K562 (cell line): ENCODE measurements at regions not wholly inside any gene's neighbourhood (a gene's known extent, or its start where the extent isn't known, plus 50 kb on each side); places are given as distances from the start of the nearest gene placed in this dataset.

Experiments used
- ATAC-seq: fragments of 200-7000 bp; cut with Tn5 transposase; 3 replicates; pipeline ENCODE4 v1.9.1; 2020; ENCODE audit warnings: moderate library complexity
- BruUV-seq: library from RNA; stranded (reverse); fragments of 400-500 nt; replicated peaks from 2 replicates; lab custom pipeline; 2021; lab: Mats Ljungman, UMichigan
- CTCF ChIA-PET: fragments of 300-600 bp; formaldehyde crosslinking; extraction: SDS; loops from one replicate; lab custom pipeline; 2021; ENCODE audit warnings: low intra/inter-chr PET ratio; lab: Yijun Ruan, JAX
- POLR2A ChIA-PET: fragments of 300-600, 350-650 bp; sonication (Branson Sonifier 250); formaldehyde crosslinking; extraction: SDS; loops from one replicate; lab custom pipeline; 2021; ENCODE audit warnings: antibody characterized with exemption, inconsistent platforms; lab: Yijun Ruan, JAX
- DNase-seq, 4 experiments: peaks; one replicate each; pipeline versions ENCODE4 v3.0.0 to v3.0.0-alpha.2; 2011 to 2018; ENCODE audit warnings: low spot score in 3 of 4, mixed read lengths in 3 of 4; ENCODE audit errors: extremely low read depth in 1 of 4
- FAIRE-seq: peaks from 2 replicates; lab custom pipeline; 2011; peaks lifted over from hg19 to GRCh38; lab: Jason Lieb, UNC
- H2AFZ ChIP-seq: 2 replicates; pipeline ENCODE4 v1.6.0; 2011; ENCODE audit warnings: low read depth, low read length, control low read depth, inconsistent platforms
- H3K27ac ChIP-seq: fragments of 200-600 bp; 3 replicates; pipeline ENCODE4 v1.8.0; 2011; ENCODE audit warnings: low read depth, mild to moderate bottlenecking, control low read depth, inconsistent platforms, low read length, moderate library complexity, mixed read lengths; ENCODE audit errors: extremely low read depth
- H3K27me3 ChIP-seq, 2 experiments: fragments of 300-600 bp in 1 of 2; 2 replicates in 1 of 2; 3 replicates in 1 of 2; pipeline versions ENCODE4 v1.6.0 to v1.8.0; 2011; ENCODE audit warnings: inconsistent platforms in 2 of 2, low read length in 2 of 2, mild to moderate bottlenecking in 1 of 2, mixed read lengths in 1 of 2, moderate library complexity in 1 of 2; ENCODE audit not compliant: control insufficient read depth in 2 of 2, insufficient read depth in 2 of 2
- H3K36me3 ChIP-seq: fragments of 300-600 bp; 3 replicates; pipeline ENCODE4 v1.8.0; 2011; ENCODE audit warnings: mild to moderate bottlenecking, low read length, inconsistent platforms; ENCODE audit not compliant: control insufficient read depth, insufficient read depth
- H3K4me1 ChIP-seq, 2 experiments: fragments of 200-600 bp in 1 of 2; replicated peaks in 1 of 2; 2 replicates in 1 of 2; 3 replicates in 1 of 2; pipeline versions ENCODE4 v1.5.1 to v1.8.0; 2011; ENCODE audit warnings: inconsistent platforms in 2 of 2, low read length in 2 of 2, mild to moderate bottlenecking in 1 of 2, mixed read lengths in 1 of 2, moderate library complexity in 1 of 2; ENCODE audit not compliant: control insufficient read depth in 2 of 2, insufficient read depth in 2 of 2
- H3K4me2 ChIP-seq: 2 replicates; pipeline ENCODE4 v1.6.1; 2011; ENCODE audit warnings: low read length, control low read depth, inconsistent platforms, mixed read lengths; ENCODE audit not compliant: insufficient read depth
- H3K4me3 ChIP-seq: fragments of 200-600 bp; sonication (generic), shearing (Covaris generic); 2 replicates; pipeline ENCODE4 v1.5.1; 2016; ENCODE audit warnings: control low read depth, inconsistent platforms
- H3K79me2 ChIP-seq: fragments of 200-600 bp; 3 replicates; pipeline ENCODE4 v1.8.0; 2011; ENCODE audit warnings: low read length, inconsistent platforms; ENCODE audit not compliant: control insufficient read depth, insufficient read depth
- H3K9ac ChIP-seq, 2 experiments: 2 replicates each; pipeline versions ENCODE4 v1.6.0 to v1.6.1; 2011; ENCODE audit warnings: low read depth in 2 of 2, low read length in 2 of 2, control low read depth in 1 of 2, inconsistent platforms in 1 of 2, mild to moderate bottlenecking in 1 of 2, mixed read lengths in 1 of 2; ENCODE audit not compliant: insufficient read depth in 1 of 2
- H3K9me1 ChIP-seq: one replicate; pipeline ENCODE4 v1.6.0; 2011; ENCODE audit warnings: inconsistent platforms, mild to moderate bottlenecking, low read length, moderate library complexity; ENCODE audit not compliant: control insufficient read depth, insufficient read depth
- H3K9me3 ChIP-seq: replicated peaks from 2 replicates; pipeline ENCODE4 v1.5.1; 2011; ENCODE audit warnings: low read depth, low read length, inconsistent platforms; ENCODE audit not compliant: control insufficient read depth, insufficient read depth
- H4K20me1 ChIP-seq: replicated peaks from 2 replicates; pipeline ENCODE4 v1.6.1; 2011; ENCODE audit warnings: low read length, inconsistent platforms, mixed read lengths; ENCODE audit not compliant: control insufficient read depth, insufficient read depth
- CREB1 ChIP-seq, 2 experiments: sonication (generic) in 1 of 2; formaldehyde crosslinking in 1 of 2; IDR thresholded peaks; 2 replicates each; pipeline versions ENCODE4 v1.6.1 to v1.8.0; 2012 to 2022; ENCODE audit warnings: inconsistent platforms in 1 of 2, mild to moderate bottlenecking in 1 of 2, missing genetic modification reagents in 1 of 2, moderate library complexity in 1 of 2
- MAFF ChIP-seq: IDR thresholded peaks from 2 replicates; pipeline ENCODE4 v1.6.1; 2012; ENCODE audit warnings: low read length, improper control_type of control experiment
- NR2C2 ChIP-seq, 2 experiments: fragments of 200-800 bp in 1 of 2; sonication (Bioruptor generic) in 1 of 2; sonication (generic) in 1 of 2; formaldehyde crosslinking in 1 of 2; IDR thresholded peaks; 2 replicates each; pipeline versions ENCODE4 v1.6.1 to v1.8.0; 2016 to 2022; ENCODE audit warnings: mild to moderate bottlenecking in 1 of 2, missing compliant biosample characterization in 1 of 2, missing genetic modification characterization in 1 of 2, missing genetic modification reagents in 1 of 2
- U2AF1 ChIP-seq: fragments of 200-400 bp; formaldehyde crosslinking; optimal IDR thresholded peaks from 2 replicates; pipeline ENCODE3; 2017; ENCODE audit warnings: mild to moderate bottlenecking, low read depth, low read length, moderate library complexity
- ZBTB5 ChIP-seq: fragments of 450-650 bp; IDR thresholded peaks from 2 replicates; pipeline ENCODE4 v1.6.1; 2017; ENCODE audit warnings: antibody characterized with exemption
- WGBS: fragments of 100-300 bp; shearing (Covaris generic); methylation state at CpG from one replicate; pipeline ENCODE4 v1.1.6; 2016; ENCODE audit warnings: low coverage, mixed read lengths; ENCODE audit not compliant: insufficient coverage; ENCODE audit errors: missing lambda C conversion rate; 5-methylcytosine and 5-hydroxymethylcytosine counted together
- in situ Hi-C: fragments of 300-500 bp; cut with MboI; formaldehyde crosslinking; loops from 4 replicates; pipeline ENCODE4 v1.15.0; 2018; ENCODE audit warnings: inconsistent platforms, mixed read lengths
- intact Hi-C: fragments of 100-400 bp; cut with micrococcal nuclease; formaldehyde crosslinking; loops from 2 replicates; pipeline ENCODE4 v1.14.2; 2022
- TF ChIP-seq, protein P1 (sequence below): fragments of 250-450 bp; sonication (Bioruptor Pico); IDR thresholded peaks from 2 replicates; pipeline ENCODE4 v1.5.0; 2020; ENCODE audit warnings: mild to moderate bottlenecking, borderline replicate concordance
- TF ChIP-seq, protein P2 (sequence below): sonication (generic); formaldehyde crosslinking; IDR thresholded peaks from 2 replicates; pipeline ENCODE4 v1.8.0; 2023; ENCODE audit warnings: mild to moderate bottlenecking, missing genetic modification reagents
- TF ChIP-seq, protein P3 (sequence below): fragments of 450-650 bp; formaldehyde crosslinking; IDR thresholded peaks from 2 replicates; pipeline ENCODE4 v1.4.0; 2020; ENCODE audit warnings: mild to moderate bottlenecking, mixed read lengths
- TF ChIP-seq, protein P4 (sequence below): fragments of 450-650 bp; IDR thresholded peaks from 2 replicates; pipeline ENCODE4 v1.6.1; 2016
- TF ChIP-seq, protein P5 (sequence below): fragments of 450-650 bp; IDR thresholded peaks from 2 replicates; pipeline ENCODE4 v1.6.1; 2016; ENCODE audit warnings: low read depth, mild to moderate bottlenecking, moderate library complexity
- TF ChIP-seq, protein P6 (sequence below): sonication (generic); formaldehyde crosslinking; IDR thresholded peaks from 2 replicates; pipeline ENCODE4 v1.9.0; 2022; ENCODE audit warnings: mild to moderate bottlenecking, missing genetic modification reagents

- no TSS peak for BruUV-seq
- Histone ChIP-seq H3K36me3 (no peaks in the 10 kb centered on the region), H3K4me2 (no peak overlapping the region), H4K20me1 (no peaks in the 10 kb centered on the region), H3K9ac (no peak overlapping the region), H2AFZ (no peak overlapping the region), H3K27ac (no peak overlapping the region), H3K4me1 (no peaks in the 10 kb centered on the region), H3K27me3 (no peaks in the 10 kb centered on the region), H3K4me3 (no peak overlapping the region), H3K79me2 (no peaks in the 10 kb centered on the region), H3K9me3 (no peaks in the 10 kb centered on the region), H3K9me1 (no peaks in the 10 kb centered on the region)
- in situ Hi-C loops = no loop called here
- 0% methylated on average over 2 of the region's 2 CpGs for WGBS
- POLR2A ChIA-PET = no interaction called here
- intact Hi-C loops = no loop called here
- FAIRE-seq (no peak), ATAC-seq (no peak), DNase-seq (no peak)
- CTCF ChIA-PET = no interaction called here
- TF ChIP-seq, protein P1, sequence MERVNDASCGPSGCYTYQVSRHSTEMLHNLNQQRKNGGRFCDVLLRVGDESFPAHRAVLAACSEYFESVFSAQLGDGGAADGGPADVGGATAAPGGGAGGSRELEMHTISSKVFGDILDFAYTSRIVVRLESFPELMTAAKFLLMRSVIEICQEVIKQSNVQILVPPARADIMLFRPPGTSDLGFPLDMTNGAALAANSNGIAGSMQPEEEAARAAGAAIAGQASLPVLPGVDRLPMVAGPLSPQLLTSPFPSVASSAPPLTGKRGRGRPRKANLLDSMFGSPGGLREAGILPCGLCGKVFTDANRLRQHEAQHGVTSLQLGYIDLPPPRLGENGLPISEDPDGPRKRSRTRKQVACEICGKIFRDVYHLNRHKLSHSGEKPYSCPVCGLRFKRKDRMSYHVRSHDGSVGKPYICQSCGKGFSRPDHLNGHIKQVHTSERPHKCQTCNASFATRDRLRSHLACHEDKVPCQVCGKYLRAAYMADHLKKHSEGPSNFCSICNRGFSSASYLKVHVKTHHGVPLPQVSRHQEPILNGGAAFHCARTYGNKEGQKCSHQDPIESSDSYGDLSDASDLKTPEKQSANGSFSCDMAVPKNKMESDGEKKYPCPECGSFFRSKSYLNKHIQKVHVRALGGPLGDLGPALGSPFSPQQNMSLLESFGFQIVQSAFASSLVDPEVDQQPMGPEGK (CRISPR knock-in tag) = no peak
- TF ChIP-seq, protein P2, sequence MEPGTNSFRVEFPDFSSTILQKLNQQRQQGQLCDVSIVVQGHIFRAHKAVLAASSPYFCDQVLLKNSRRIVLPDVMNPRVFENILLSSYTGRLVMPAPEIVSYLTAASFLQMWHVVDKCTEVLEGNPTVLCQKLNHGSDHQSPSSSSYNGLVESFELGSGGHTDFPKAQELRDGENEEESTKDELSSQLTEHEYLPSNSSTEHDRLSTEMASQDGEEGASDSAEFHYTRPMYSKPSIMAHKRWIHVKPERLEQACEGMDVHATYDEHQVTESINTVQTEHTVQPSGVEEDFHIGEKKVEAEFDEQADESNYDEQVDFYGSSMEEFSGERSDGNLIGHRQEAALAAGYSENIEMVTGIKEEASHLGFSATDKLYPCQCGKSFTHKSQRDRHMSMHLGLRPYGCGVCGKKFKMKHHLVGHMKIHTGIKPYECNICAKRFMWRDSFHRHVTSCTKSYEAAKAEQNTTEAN = no peak
- TF ChIP-seq, protein P3, sequence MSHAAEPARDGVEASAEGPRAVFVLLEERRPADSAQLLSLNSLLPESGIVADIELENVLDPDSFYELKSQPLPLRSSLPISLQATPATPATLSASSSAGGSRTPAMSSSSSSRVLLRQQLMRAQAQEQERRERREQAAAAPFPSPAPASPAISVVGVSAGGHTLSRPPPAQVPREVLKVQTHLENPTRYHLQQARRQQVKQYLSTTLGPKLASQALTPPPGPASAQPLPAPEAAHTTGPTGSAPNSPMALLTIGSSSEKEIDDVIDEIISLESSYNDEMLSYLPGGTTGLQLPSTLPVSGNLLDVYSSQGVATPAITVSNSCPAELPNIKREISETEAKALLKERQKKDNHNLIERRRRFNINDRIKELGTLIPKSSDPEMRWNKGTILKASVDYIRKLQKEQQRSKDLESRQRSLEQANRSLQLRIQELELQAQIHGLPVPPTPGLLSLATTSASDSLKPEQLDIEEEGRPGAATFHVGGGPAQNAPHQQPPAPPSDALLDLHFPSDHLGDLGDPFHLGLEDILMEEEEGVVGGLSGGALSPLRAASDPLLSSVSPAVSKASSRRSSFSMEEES (CRISPR knock-in tag) = no peak
- no peak for TF ChIP-seq U2AF1
- no peak for TF ChIP-seq MAFF
- TF ChIP-seq, protein P4, sequence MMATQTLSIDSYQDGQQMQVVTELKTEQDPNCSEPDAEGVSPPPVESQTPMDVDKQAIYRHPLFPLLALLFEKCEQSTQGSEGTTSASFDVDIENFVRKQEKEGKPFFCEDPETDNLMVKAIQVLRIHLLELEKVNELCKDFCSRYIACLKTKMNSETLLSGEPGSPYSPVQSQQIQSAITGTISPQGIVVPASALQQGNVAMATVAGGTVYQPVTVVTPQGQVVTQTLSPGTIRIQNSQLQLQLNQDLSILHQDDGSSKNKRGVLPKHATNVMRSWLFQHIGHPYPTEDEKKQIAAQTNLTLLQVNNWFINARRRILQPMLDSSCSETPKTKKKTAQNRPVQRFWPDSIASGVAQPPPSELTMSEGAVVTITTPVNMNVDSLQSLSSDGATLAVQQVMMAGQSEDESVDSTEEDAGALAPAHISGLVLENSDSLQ = no peak
- no peak for TF ChIP-seq ZBTB5
- TF ChIP-seq, protein P5, sequence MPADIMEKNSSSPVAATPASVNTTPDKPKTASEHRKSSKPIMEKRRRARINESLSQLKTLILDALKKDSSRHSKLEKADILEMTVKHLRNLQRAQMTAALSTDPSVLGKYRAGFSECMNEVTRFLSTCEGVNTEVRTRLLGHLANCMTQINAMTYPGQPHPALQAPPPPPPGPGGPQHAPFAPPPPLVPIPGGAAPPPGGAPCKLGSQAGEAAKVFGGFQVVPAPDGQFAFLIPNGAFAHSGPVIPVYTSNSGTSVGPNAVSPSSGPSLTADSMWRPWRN = no peak
- TF ChIP-seq NR2C2 (CRISPR knock-in tag; IDR thresholded peaks at IDR 0.05) = no peak
- TF ChIP-seq NR2C2 (tag; IDR thresholded peaks at IDR 0.05) = no peak
- TF ChIP-seq CREB1 (IDR thresholded peaks at IDR 0.05) = no peak
- TF ChIP-seq CREB1 (CRISPR knock-in tag; IDR thresholded peaks at IDR 0.05) = no peak
- TF ChIP-seq, protein P6, sequence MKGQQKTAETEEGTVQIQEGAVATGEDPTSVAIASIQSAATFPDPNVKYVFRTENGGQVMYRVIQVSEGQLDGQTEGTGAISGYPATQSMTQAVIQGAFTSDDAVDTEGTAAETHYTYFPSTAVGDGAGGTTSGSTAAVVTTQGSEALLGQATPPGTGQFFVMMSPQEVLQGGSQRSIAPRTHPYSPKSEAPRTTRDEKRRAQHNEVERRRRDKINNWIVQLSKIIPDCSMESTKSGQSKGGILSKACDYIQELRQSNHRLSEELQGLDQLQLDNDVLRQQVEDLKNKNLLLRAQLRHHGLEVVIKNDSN (CRISPR knock-in tag) = no peak
These were observed 277.1 kb upstream of the DIAPH2 start for GRCh38 chrX:96407501-96407900.
